KG1 (cell line): ENCODE measurements at regions not wholly inside any gene's neighbourhood (a gene's known extent, or its start where the extent isn't known, plus 50 kb on each side); places are given as distances from the start of the nearest gene placed in this dataset.
"Not testable (repeated sequence)": the region's sequence is repeated elsewhere in the genome, so short reads cannot be mapped to it uniquely, and the experiment has no call there.

ENCODE experiments used
- DNase-seq: peaks from one replicate; lab custom pipeline; 2025; lab: John Stamatoyannopoulos, UW

GRCh38 chr3:177710506-177710905, 513.2 kb upstream of the TBL1XR1 start:
- no peak for DNase-seq

GRCh38 chr3:177711637-177712036, 514.4 kb upstream of the TBL1XR1 start:
- no peak for DNase-seq

- DNase-seq, result no peak
Measured at GRCh38 chr3:177713928-177714900, 516.9 kb upstream of the TBL1XR1 start.

GRCh38 chr3:177714945-177715344, 517.7 kb upstream of the TBL1XR1 start:
- DNase-seq, result no peak

- no peak for DNase-seq
Measured at GRCh38 chr3:177715980-177716379, 518.7 kb upstream of the TBL1XR1 start.

GRCh38 chr3:177720927-177721326, 523.6 kb upstream of the TBL1XR1 start:
- not testable (repeated sequence) for DNase-seq

GRCh38 chr3:177721864-177722785, 524.8 kb upstream of the TBL1XR1 start:
- DNase-seq, result no peak

- DNase-seq, result peak; percentile 49
Measured at GRCh38 chr3:177724020-177724638, 526.8 kb upstream of the TBL1XR1 start.

- no peak for DNase-seq
Measured at GRCh38 chr3:177725165-177725564, 527.9 kb upstream of the TBL1XR1 start.

- DNase-seq, result no peak
Measured at GRCh38 chr3:177726807-177727206, 529.5 kb upstream of the TBL1XR1 start.

- no peak for DNase-seq
Measured at GRCh38 chr3:177729956-177730681, 532.8 kb upstream of the TBL1XR1 start.

- no peak for DNase-seq
Measured at GRCh38 chr3:177730814-177731213, 533.5 kb upstream of the TBL1XR1 start.

- DNase-seq, result no peak
Measured at GRCh38 chr3:177731644-177732268, 534.5 kb upstream of the TBL1XR1 start.

- no peak for DNase-seq
Measured at GRCh38 chr3:177733233-177733632, 536.0 kb upstream of the TBL1XR1 start.

- DNase-seq, result no peak
Measured at GRCh38 chr3:177733936-177734335, 536.7 kb upstream of the TBL1XR1 start.

- no peak for DNase-seq
Measured at GRCh38 chr3:177735431-177735830, 538.1 kb upstream of the TBL1XR1 start.

- DNase-seq, result no peak
Measured at GRCh38 chr3:177739461-177739860, 542.2 kb upstream of the TBL1XR1 start.

GRCh38 chr3:177740254-177740653, 543.0 kb upstream of the TBL1XR1 start:
- DNase-seq, result no peak

- no peak for DNase-seq
Measured at GRCh38 chr3:177742273-177742672, 545.0 kb upstream of the TBL1XR1 start.

GRCh38 chr3:177743173-177743890, 546.0 kb upstream of the TBL1XR1 start:
- no peak for DNase-seq
